Trophoblast cell (in vitro differentiated cells and primary cell): ENCODE measurements at regions not wholly inside any gene's neighbourhood (a gene's known extent, or its start where the extent isn't known, plus 50 kb on each side); places are given as distances from the start of the nearest gene placed in this dataset.

Experiments used
- DNase-seq, 2 donors: peaks; one replicate each; pipeline ENCODE4 v3.0.0-alpha.2; 2016
- H2AFZ ChIP-seq: 2 replicates; pipeline ENCODE4 v1.6.1; 2013; ENCODE audit warnings: low read length, moderate library complexity, mild to moderate bottlenecking; ENCODE audit not compliant: insufficient read depth, poor library complexity
- H2AK5ac ChIP-seq: 2 replicates; pipeline ENCODE4 v1.6.1; 2013; ENCODE audit warnings: mild to moderate bottlenecking, low read length
- H2BK120ac ChIP-seq: 2 replicates; pipeline ENCODE4 v1.6.1; 2013; ENCODE audit warnings: low read length, mild to moderate bottlenecking, moderate library complexity; ENCODE audit not compliant: insufficient read depth, poor library complexity
- H2BK12ac ChIP-seq: 2 replicates; pipeline ENCODE4 v1.6.1; 2013; ENCODE audit warnings: mild to moderate bottlenecking, low read length, moderate library complexity
- H2BK5ac ChIP-seq: 2 replicates; pipeline ENCODE4 v1.6.1; 2013; ENCODE audit warnings: low read length, low read depth, moderate library complexity, mild to moderate bottlenecking; ENCODE audit not compliant: poor library complexity
- H3K14ac ChIP-seq: 2 replicates; pipeline ENCODE4 v1.6.1; 2013; ENCODE audit warnings: mild to moderate bottlenecking, low read length
- H3K18ac ChIP-seq: 2 replicates; pipeline ENCODE4 v1.6.1; 2013; ENCODE audit warnings: mild to moderate bottlenecking, low read length
- H3K23ac ChIP-seq: 2 replicates; pipeline ENCODE4 v1.6.1; 2013; ENCODE audit warnings: low read length
- H3K27ac ChIP-seq: 2 replicates; pipeline ENCODE4 v1.5.1; 2013; ENCODE audit warnings: low read depth, mild to moderate bottlenecking, inconsistent platforms, low read length, moderate library complexity
- H3K27me3 ChIP-seq: 2 replicates; pipeline ENCODE4 v1.6.1; 2013; ENCODE audit warnings: inconsistent platforms, mild to moderate bottlenecking, low read length, moderate library complexity; ENCODE audit not compliant: insufficient read depth
- H3K36me3 ChIP-seq, 2 experiments: 1 replicate in 1 of 2; 2 replicates in 1 of 2; pipeline ENCODE4 v1.6.1; 2013; ENCODE audit warnings: low read length in 2 of 2, mild to moderate bottlenecking in 2 of 2, moderate library complexity in 1 of 2; ENCODE audit not compliant: insufficient read depth in 2 of 2, control insufficient read depth in 1 of 2
- H3K4ac ChIP-seq: 2 replicates; pipeline ENCODE4 v1.6.1; 2013; ENCODE audit warnings: low read depth, mild to moderate bottlenecking, low read length, moderate library complexity
- H3K4me1 ChIP-seq, 2 experiments: 1 replicate in 1 of 2; 2 replicates in 1 of 2; pipeline ENCODE4 v1.6.1; 2013; ENCODE audit warnings: low read length in 2 of 2, mild to moderate bottlenecking in 2 of 2, moderate library complexity in 1 of 2; ENCODE audit not compliant: insufficient read depth in 2 of 2, control insufficient read depth in 1 of 2
- H3K4me2 ChIP-seq: 2 replicates; pipeline ENCODE4 v1.6.1; 2013; ENCODE audit warnings: inconsistent platforms, mild to moderate bottlenecking, low read length, moderate library complexity
- H3K4me3 ChIP-seq: 2 replicates; pipeline ENCODE4 v1.5.1; 2013; ENCODE audit warnings: mild to moderate bottlenecking, low read depth, low read length, inconsistent platforms
- H3K79me1 ChIP-seq: one replicate; pipeline ENCODE4 v1.6.1; 2013; ENCODE audit warnings: low read length
- H3K79me2 ChIP-seq: 2 replicates; pipeline ENCODE4 v1.6.1; 2013; ENCODE audit warnings: low read length, mild to moderate bottlenecking; ENCODE audit not compliant: control insufficient read depth, insufficient read depth, poor library complexity
- H3K9ac ChIP-seq: 2 replicates; pipeline ENCODE4 v1.6.1; 2013; ENCODE audit warnings: mild to moderate bottlenecking, low read length
- H3K9me3 ChIP-seq: 2 replicates; pipeline ENCODE4 v1.6.1; 2013; ENCODE audit warnings: low read depth, mild to moderate bottlenecking, control low read depth, inconsistent platforms, low read length; ENCODE audit not compliant: insufficient read depth
- H4K12ac ChIP-seq: 2 replicates; pipeline ENCODE4 v1.6.1; 2013; ENCODE audit warnings: low read depth, mild to moderate bottlenecking, low read length, moderate library complexity
- H4K8ac ChIP-seq: 2 replicates; pipeline ENCODE4 v1.6.1; 2013; ENCODE audit warnings: low read depth, mild to moderate bottlenecking, low read length, moderate library complexity
- H4K91ac ChIP-seq: one replicate; pipeline ENCODE4 v1.6.1; 2013; ENCODE audit warnings: low read depth, mild to moderate bottlenecking, low read length, moderate library complexity
- WGBS: extraction: QIAGEN DNeasy Blood & Tissue Kit; methylation state at CpG from one replicate; pipeline ENCODE4 v1.1.7; 2013; ENCODE audit warnings: missing lambda C conversion rate; ENCODE audit not compliant: insufficient read length, insufficient coverage; ENCODE audit errors: extremely low coverage; 5-methylcytosine and 5-hydroxymethylcytosine counted together

DNA sequence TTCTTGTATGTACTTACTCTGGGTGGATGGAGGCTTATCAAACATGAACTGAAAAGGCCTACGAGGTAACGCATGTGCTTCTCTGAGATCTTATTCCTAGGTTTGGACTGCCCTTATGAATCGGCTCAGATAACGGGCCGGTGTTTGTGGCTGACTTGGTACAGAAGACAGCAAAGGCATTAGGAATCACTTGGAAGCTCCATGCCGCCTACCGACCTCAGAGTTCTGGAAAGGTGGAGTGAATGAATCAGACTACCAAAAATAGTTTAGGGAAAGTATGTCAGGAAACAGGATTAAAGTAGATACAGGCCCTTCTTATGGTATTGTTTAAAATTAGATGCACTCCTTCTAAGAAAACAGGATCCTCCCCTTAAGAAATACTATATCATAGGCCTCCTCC is 172.4 kb upstream of the PCDH9 start:
- no peaks in the 10 kb centered on the region for H3K36me3 ChIP-seq

GRCh38 chr13:67395577-67395976 is 165.4 kb upstream of the PCDH9 start:
- H3K79me1 ChIP-seq = no peaks in the 10 kb centered on the region
- H2BK120ac ChIP-seq = no peak overlapping the region
- no peak overlapping the region for H4K12ac ChIP-seq
- no peaks in the 10 kb centered on the region for H3K4me1 ChIP-seq
- no peaks in the 10 kb centered on the region for H3K27me3 ChIP-seq
- no peaks in the 10 kb centered on the region for H3K36me3 ChIP-seq
- no peak for DNase-seq
- no CpG with 5 or more reads among the region's 1 CpG for WGBS
- H3K4ac ChIP-seq = no peak overlapping the region
- no peak overlapping the region for H3K14ac ChIP-seq
- H2BK5ac ChIP-seq = no peak overlapping the region
- no peak overlapping the region for H3K23ac ChIP-seq
- H2AK5ac ChIP-seq = no peak overlapping the region
- no peak overlapping the region for H4K8ac ChIP-seq
- H3K9ac ChIP-seq = no peak overlapping the region
- H2AFZ ChIP-seq = no peak overlapping the region
- no peak overlapping the region for H3K4me3 ChIP-seq
- no peaks in the 10 kb centered on the region for H3K79me2 ChIP-seq
- no peak overlapping the region for H4K91ac ChIP-seq
- H3K27ac ChIP-seq = no peak overlapping the region
- no peak overlapping the region for H3K4me2 ChIP-seq
- no peak overlapping the region for H2BK12ac ChIP-seq
- H3K18ac ChIP-seq = no peak overlapping the region
- peaks cover 3% of the 10 kb centered on the region for H3K9me3 ChIP-seq

More for the DNA sequence above, 172.4 kb upstream of the PCDH9 start:
- H3K4me2 ChIP-seq = no peak overlapping the region
- no peak overlapping the region for H3K27ac ChIP-seq
- H4K91ac ChIP-seq = no peak overlapping the region
- H2BK12ac ChIP-seq = no peak overlapping the region
- no CpG with 5 or more reads among the region's 7 CpGs for WGBS
- no peak overlapping the region for H2AFZ ChIP-seq
- H4K12ac ChIP-seq = no peak overlapping the region
- no peaks in the 10 kb centered on the region for H3K4me1 ChIP-seq
- H2BK5ac ChIP-seq = no peak overlapping the region
- H3K14ac ChIP-seq = no peak overlapping the region
- no peaks in the 10 kb centered on the region for H3K27me3 ChIP-seq
- peaks cover 2% of the 10 kb centered on the region for H3K9me3 ChIP-seq
- H3K79me1 ChIP-seq = no peaks in the 10 kb centered on the region
- no peak overlapping the region for H4K8ac ChIP-seq
- H3K4me3 ChIP-seq = no peak overlapping the region
- no peaks in the 10 kb centered on the region for H3K79me2 ChIP-seq
- no peak overlapping the region for H3K4ac ChIP-seq
- H3K9ac ChIP-seq = no peak overlapping the region
- H2AK5ac ChIP-seq = no peak overlapping the region
- H3K18ac ChIP-seq = no peak overlapping the region
- no peak overlapping the region for H2BK120ac ChIP-seq
- H3K23ac ChIP-seq = no peak overlapping the region
- no peak for DNase-seq

DNA sequence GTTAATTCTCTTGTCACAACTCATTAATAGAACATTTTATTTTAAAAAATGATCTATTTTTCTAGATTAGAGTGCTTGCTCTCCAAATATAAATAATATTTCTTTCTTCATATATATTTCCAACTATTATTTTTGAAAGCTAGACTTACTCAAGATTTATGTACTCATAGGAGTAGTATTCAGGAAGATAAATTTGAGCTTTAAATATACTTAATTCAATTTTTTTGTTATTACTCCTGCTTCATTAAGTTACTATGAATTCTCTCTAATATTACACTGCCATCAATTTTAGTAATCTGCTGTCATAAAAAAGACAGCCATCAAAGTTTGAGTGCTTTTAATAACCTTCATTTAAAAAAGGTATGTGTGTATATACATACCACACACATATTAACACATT is 161.9 kb upstream of the PCDH9 start:
- DNase-seq = no peak
- H3K23ac ChIP-seq = no peak overlapping the region
- no peaks in the 10 kb centered on the region for H3K9me3 ChIP-seq
- H4K12ac ChIP-seq = no peak overlapping the region
- H3K27me3 ChIP-seq = no peaks in the 10 kb centered on the region
- no peak overlapping the region for H2BK5ac ChIP-seq
- H3K9ac ChIP-seq = no peak overlapping the region
- H2BK120ac ChIP-seq = no peak overlapping the region
- no peak overlapping the region for H3K4ac ChIP-seq
- H3K14ac ChIP-seq = no peak overlapping the region
- H3K36me3 ChIP-seq = no peaks in the 10 kb centered on the region
- no peak overlapping the region for H2BK12ac ChIP-seq
- H3K4me2 ChIP-seq = no peak overlapping the region
- H4K8ac ChIP-seq = no peak overlapping the region
- no peak overlapping the region for H4K91ac ChIP-seq
- H2AK5ac ChIP-seq = no peak overlapping the region
- H3K18ac ChIP-seq = no peak overlapping the region
- no peaks in the 10 kb centered on the region for H3K79me1 ChIP-seq
- H2AFZ ChIP-seq = no peak overlapping the region
- H3K79me2 ChIP-seq = no peaks in the 10 kb centered on the region
- no peak overlapping the region for H3K4me3 ChIP-seq
- no peak overlapping the region for H3K27ac ChIP-seq
- H3K4me1 ChIP-seq = no peaks in the 10 kb centered on the region

- H3K4me1 ChIP-seq = no peaks in the 10 kb centered on the region
- H2BK12ac ChIP-seq = no peak overlapping the region
- H2AK5ac ChIP-seq = no peak overlapping the region
- no peak overlapping the region for H3K4me2 ChIP-seq
- H4K91ac ChIP-seq = no peak overlapping the region
- H2AFZ ChIP-seq = no peak overlapping the region
- WGBS = no CpG with 5 or more reads among the region's 2 CpGs
- H3K4ac ChIP-seq = no peak overlapping the region
- no peak overlapping the region for H4K8ac ChIP-seq
- no peak overlapping the region for H2BK5ac ChIP-seq
- no peaks in the 10 kb centered on the region for H3K9me3 ChIP-seq
- H3K27me3 ChIP-seq = no peaks in the 10 kb centered on the region
- H3K23ac ChIP-seq = no peak overlapping the region
- no peak overlapping the region for H2BK120ac ChIP-seq
- no peak overlapping the region for H3K18ac ChIP-seq
- no peak overlapping the region for H3K14ac ChIP-seq
- no peaks in the 10 kb centered on the region for H3K79me1 ChIP-seq
- no peak overlapping the region for H3K27ac ChIP-seq
- H3K36me3 ChIP-seq = no peaks in the 10 kb centered on the region
- H3K9ac ChIP-seq = no peak overlapping the region
- H4K12ac ChIP-seq = no peak overlapping the region
- no peak overlapping the region for H3K4me3 ChIP-seq
- H3K79me2 ChIP-seq = no peaks in the 10 kb centered on the region
- DNase-seq = no peak
Observed at GRCh38 chr13:67390462-67391086, 160.4 kb upstream of the PCDH9 start.
